NOMO-1 (cell line): ENCODE measurements at regions not wholly inside any gene's neighbourhood (a gene's known extent, or its start where the extent isn't known, plus 50 kb on each side); places are given as distances from the start of the nearest gene placed in this dataset.

Experiments
- DNase-seq, 2 experiments: peaks; one replicate each; lab custom pipeline; 2025; ENCODE audit not compliant: unreplicated experiment in 2 of 2; lab: John Stamatoyannopoulos, UW

DNA sequence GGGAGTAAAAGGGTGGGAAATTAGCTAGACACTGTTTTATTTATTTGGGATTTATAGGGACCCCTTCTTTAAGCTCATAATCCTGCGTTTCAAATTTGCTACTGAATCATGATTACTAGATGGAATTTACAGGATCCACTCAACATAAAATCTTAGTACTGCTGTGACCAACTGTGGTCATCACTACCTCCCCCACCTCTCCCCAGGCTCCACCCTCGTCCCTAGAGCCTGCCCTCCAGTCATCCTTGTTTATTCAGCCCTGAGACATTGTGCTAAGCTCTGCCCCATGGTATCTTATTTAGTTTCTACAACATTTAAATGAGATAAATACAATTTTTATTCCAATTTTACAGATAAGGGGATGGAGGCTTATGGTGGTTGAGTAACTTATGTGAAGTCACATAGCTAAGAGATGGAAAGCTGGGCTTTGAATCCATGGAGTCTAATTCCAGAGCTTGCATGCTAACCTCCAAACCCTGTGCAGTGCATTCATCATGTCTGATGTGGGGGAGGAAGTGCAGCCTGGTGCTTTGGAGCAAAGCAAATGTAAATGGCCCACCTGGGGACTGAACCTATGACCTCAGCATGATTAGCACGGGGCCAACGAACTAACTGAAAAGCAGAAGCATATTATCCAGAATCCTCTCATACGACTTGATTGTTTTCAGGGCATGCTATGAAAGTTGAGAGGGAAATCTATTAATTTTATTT lies 502.4 kb downstream of the TMEM182 start:
- DNase-seq = no peak

DNA sequence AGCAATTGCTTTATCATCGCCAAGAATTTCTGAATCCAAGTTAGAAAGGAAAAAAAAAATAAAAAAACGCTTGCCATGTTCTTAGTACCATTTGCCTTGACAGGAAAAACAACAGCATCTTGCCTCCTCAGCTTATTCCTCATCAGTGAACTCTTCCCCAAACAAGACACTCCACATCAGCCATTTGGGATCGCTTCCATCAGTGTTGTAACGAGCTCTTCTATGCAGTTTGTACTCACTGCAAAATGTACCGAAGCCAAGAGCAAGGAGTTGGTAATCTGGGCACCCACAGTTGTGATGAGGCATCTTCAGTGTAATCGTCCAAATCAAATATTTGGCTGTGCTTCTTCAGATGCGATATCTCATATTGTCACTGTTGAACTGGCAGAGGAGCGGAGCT lies 503.7 kb downstream of the TMEM182 start:
- no peak for DNase-seq

DNA sequence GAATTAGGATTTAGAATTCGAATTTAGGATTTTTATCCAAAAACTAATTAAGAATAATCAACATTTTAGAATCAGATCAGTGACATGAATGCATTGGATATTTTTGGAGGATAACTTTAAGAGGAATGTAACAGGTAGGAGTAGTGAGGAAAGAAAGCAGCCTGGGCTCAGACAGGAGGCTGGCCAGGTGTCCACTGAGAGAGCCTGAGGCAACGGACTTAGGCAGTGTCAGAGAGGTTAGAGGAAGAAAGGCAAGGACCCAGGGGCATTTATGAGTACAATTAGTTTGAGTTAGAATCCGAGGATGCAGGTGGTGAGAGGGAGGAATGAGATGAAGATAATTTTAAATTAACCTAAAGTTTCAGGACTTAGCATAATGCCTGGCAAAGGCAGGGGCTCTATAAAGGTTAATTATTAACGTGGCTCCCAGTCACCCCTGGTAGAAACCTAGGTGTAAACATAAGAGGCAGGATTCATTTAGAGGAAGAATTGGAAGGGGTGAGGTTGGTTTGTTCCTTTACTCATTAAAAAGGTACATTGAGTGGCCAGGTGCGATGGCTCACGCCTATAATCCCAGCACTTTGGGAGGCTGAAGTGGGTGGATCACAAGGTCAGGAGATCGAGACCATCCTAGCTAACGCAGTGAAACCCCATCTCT lies 507.1 kb downstream of the TMEM182 start:
- DNase-seq = no peak

GRCh38 chr2:103276869-103277268 lies 515.0 kb downstream of the TMEM182 start:
- no peak for DNase-seq

- DNase-seq = no peak
Observed at GRCh38 chr2:103284750-103285149, 522.9 kb downstream of the TMEM182 start.

DNA sequence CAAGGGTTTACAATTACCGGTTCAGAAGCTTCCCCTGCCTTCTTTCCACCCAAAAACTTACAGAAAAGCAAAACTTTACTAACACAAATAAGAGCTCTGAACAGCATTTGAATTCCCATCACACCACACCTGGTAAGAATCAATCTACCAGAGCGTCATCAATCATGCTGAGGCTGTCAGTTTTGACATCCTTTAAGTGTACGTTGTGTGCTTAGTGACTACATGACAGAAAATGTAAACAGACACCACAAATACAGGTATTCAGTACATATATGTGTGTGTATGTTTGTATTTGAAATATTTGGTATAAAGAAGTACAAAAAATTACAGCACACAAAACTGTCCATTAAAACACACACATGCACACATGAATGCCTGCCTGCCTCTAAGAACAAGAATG lies 523.5 kb downstream of the TMEM182 start:
- DNase-seq = no peak

GRCh38 chr2:103287746-103288145 lies 525.9 kb downstream of the TMEM182 start:
- DNase-seq = no peak

DNA sequence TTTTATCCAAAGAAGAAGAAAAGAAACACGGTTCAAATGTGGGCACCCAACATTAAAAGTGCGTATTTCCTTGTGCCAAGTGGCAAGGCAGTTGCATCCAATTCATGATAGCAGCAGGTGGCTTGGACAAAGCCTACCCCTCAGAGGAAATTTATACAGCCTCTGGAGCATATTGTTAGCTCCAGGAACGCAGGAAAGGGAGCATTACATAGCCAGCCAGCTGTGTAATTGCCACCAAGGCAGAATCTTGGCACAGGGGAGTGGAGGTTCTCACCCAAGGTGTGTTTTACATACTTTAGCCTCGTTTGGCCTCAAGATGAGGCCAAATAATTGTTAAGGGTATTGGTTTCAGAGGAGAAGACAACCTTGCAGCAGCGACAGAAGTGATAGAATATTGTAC lies 526.9 kb downstream of the TMEM182 start:
- no peak for DNase-seq

GRCh38 chr2:103289105-103289725 lies 527.4 kb downstream of the TMEM182 start:
- no peak for DNase-seq

DNA sequence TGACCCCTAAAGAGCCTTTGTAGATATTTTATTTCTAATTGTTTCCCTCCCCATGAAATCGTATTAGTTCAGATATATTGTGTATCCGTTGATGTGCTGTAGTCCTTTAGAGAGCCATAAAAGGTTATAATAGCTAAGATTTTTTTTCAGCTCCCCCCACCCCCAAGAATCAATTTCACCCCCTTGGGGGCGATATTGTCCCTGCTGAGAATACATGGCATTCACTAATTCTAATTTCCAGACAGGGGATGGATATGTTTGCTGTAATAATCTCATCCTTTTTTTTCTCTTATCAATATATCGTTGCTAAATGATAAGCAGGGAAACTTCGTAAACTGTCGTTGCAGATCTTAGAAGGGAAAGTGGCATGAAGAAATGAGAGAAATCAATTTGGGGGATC lies 530.7 kb downstream of the TMEM182 start:
- DNase-seq = no peak

GRCh38 chr2:103293067-103293741 lies 531.4 kb downstream of the TMEM182 start:
- DNase-seq = no peak

GRCh38 chr2:103293742-103294077 lies 531.9 kb downstream of the TMEM182 start:
- no peak for DNase-seq

DNA sequence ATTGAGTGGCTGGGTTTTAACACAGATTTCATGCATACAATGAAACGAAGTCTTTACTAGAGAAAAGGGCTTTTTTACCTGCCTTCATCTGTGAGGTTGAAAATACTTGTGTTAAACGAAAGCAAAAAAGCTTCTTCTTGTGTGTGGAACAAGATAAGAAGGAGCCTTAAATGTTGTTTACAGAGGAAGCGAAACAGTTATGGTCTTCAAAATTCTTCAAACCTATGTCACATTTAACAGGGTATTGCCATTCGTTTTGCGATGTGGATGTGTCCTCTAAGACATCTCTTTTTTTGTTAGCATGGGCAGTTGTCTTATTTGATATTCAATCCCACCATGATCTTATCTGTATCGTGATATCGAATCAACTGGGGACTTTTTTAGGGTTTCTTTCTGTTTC lies 532.6 kb downstream of the TMEM182 start:
- DNase-seq = no peak

GRCh38 chr2:103295591-103295990 lies 533.8 kb downstream of the TMEM182 start:
- no peak for DNase-seq

DNA sequence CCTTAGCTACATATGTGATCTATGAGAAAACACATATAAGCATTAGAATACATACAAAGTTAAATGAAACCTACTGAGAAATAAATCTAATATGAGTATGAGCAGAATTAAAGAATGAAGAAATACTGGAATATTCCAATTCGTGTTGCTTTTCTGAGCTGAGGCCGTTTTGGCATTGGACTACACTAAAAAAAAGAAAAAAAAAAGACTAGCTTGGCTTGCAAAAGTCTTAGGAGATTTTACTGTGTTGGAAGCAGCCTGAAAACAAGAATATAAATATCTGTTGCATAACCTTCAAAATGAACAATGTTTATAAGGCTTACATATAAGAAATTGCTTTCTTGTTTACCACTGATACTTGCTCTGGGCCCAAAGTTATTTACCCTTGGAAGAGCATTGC lies 562.8 kb downstream of the TMEM182 start:
- DNase-seq = no peak

DNA sequence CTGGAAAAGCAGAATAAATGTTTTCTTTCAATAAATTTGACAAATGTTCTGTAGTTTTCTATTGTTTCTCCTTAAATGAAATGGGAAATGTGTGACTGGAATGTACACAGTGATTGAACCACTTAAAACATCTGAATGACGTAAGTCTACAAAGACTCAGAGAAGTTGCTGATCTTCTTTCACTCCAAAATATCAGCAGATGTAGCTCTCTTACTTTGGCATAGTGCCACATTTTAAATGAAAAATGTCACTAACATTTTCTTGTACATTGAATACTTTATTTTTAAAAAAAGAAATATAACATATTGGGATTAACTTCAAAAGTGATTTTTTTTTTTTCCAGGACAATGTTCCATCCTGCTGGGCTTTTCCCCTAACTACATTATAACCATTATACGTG lies 565.6 kb downstream of the TMEM182 start:
- no peak for DNase-seq

DNA sequence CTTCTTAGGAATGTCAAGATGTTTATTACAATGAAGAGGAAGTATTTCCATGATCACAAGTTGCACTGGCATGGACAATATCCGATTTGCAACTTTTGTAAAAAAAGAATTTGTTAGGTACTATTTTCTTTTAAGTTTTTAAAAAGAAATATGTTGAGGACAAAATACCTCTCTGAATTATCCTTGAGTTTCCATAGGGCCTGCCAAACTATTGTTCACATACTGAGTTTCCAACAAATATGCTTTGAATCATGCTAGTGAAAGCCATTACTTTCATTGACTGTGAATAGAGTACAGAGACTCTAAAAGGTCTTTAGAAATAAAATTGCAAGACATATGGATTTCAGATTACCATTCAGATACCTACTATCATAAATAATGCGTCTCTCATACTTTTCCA lies 566.1 kb downstream of the TMEM182 start:
- no peak for DNase-seq

GRCh38 chr2:103335403-103335802 lies 573.6 kb downstream of the TMEM182 start:
- DNase-seq = no peak

GRCh38 chr2:103338819-103339218 lies 577.0 kb downstream of the TMEM182 start:
- no peak for DNase-seq

DNA sequence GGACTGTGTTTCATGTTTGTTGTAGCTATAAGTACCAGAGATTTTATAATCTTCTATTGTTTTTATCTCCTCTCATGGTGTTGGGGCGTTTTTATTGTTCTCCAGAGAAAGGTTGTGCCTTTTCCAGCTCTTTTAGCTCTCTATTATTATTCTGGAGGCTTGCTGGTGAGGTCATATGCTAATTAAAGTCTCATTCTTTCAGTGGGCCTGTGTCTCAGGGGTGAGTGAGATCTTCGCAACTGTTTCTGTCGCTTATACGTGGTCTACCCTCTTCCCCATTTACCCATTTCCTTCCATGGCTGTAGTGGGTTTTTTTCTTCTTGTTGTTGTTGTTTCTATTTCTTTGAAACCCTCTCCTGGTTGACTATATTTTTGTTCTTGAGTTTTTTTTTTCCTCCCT lies 584.9 kb downstream of the TMEM182 start:
- DNase-seq = no peak

- DNase-seq = no peak
Observed at GRCh38 chr2:103353774-103354173, 591.9 kb downstream of the TMEM182 start.

DNA sequence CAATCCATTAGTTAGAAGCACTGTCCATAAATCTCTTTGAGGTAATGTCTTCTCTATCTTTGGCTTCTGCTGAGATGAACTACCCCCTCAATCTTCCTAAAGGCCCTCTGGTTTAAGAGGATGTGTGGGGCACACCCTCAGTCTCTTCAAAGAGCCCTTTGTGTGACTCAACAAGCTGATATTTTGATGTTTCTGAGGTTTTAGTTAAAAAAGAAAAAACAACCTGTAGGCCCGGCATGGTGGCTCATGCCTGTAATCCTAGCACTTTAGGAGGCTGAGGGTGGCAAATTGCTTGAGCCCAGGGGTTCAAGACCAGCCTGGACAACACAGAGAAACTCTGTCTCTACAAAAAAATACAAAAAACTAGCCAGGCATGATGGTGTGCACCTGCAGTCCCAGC lies 593.5 kb downstream of the TMEM182 start:
- no peak for DNase-seq
